ENCODE measurements at regions not wholly inside any gene's neighbourhood (a gene's known extent, or its start where the extent isn't known, plus 50 kb on each side); places are given as distances from the start of the nearest gene placed in this dataset.

GRCh38 chr21:38171723-38172344, 85.0 kb upstream of the KCNJ15 start:
- no peak for TF ChIP-seq CTCF (IDR thresholded peaks at IDR 0.05)
- TF ChIP-seq POLR2A (IDR thresholded peaks at IDR 0.05): no peak
- TF ChIP-seq EP300 (IDR thresholded peaks at IDR 0.05): no peak

Measured in stomach (tissue), 4 donors.